Activated T-helper 17 cell treated with anti-CD3 and anti-CD28 coated beads, Interleukin-2, amount 50 U/mL, for 72 hours (primary cell): ENCODE measurements at regions not wholly inside any gene's neighbourhood (a gene's known extent, or its start where the extent isn't known, plus 50 kb on each side); places are given as distances from the start of the nearest gene placed in this dataset.

ENCODE experiments used
- ATAC-seq: fragments of 150-1000 bp; cut with Tn5 transposase; replicated peaks from 2 replicates; pipeline ENCODE4 v1.10.0; 2021; ENCODE audit warnings: mild to moderate bottlenecking, moderate library complexity
- H3K27ac Mint-ChIP-seq: one replicate; pipeline ENCODE4 v1.8.0; 2022; ENCODE audit warnings: mixed read lengths
- H3K27me3 Mint-ChIP-seq: one replicate; pipeline ENCODE4 v1.8.0; 2022; ENCODE audit warnings: mixed read lengths
- H3K36me3 Mint-ChIP-seq: one replicate; pipeline ENCODE4 v1.8.0; 2022; ENCODE audit warnings: low read depth, mild to moderate bottlenecking, mixed read lengths
- H3K4me1 Mint-ChIP-seq: one replicate; pipeline ENCODE4 v1.8.0; 2022; ENCODE audit warnings: mixed read lengths
- H3K4me3 Mint-ChIP-seq: one replicate; pipeline ENCODE4 v1.8.0; 2022; ENCODE audit warnings: mild to moderate bottlenecking, mixed read lengths
- H3K9me3 Mint-ChIP-seq: one replicate; pipeline ENCODE4 v1.8.0; 2022; ENCODE audit warnings: mixed read lengths

- ATAC-seq: no peak
- no peak overlapping the region for H3K27ac Mint-ChIP-seq
- H3K27me3 Mint-ChIP-seq: no peaks in the 10 kb centered on the region
- no peaks in the 10 kb centered on the region for H3K4me1 Mint-ChIP-seq
- no peaks in the 10 kb centered on the region for H3K36me3 Mint-ChIP-seq
- H3K4me3 Mint-ChIP-seq: no peak overlapping the region
- peaks cover 11% of the 10 kb centered on the region for H3K9me3 Mint-ChIP-seq
Measured at GRCh38 chr2:41395692-41396091, 652.1 kb upstream of the PKDCC start.

GRCh38 chr2:41399437-41400087, 648.3 kb upstream of the PKDCC start:
- no peak overlapping the region for H3K27ac Mint-ChIP-seq
- H3K9me3 Mint-ChIP-seq: peaks cover 11% of the 10 kb centered on the region
- no peak for ATAC-seq
- H3K36me3 Mint-ChIP-seq: no peaks in the 10 kb centered on the region
- no peaks in the 10 kb centered on the region for H3K4me1 Mint-ChIP-seq
- H3K4me3 Mint-ChIP-seq: no peak overlapping the region
- no peaks in the 10 kb centered on the region for H3K27me3 Mint-ChIP-seq

- Mint-ChIP-seq H3K27ac (no peak overlapping the region), H3K27me3 (no peaks in the 10 kb centered on the region), H3K36me3 (no peaks in the 10 kb centered on the region), H3K4me1 (no peaks in the 10 kb centered on the region), H3K4me3 (no peak overlapping the region), H3K9me3 (peaks cover 11% of the 10 kb centered on the region)
- no peak for ATAC-seq
Measured at GRCh38 chr2:41400088-41400665, 647.6 kb upstream of the PKDCC start.

- Mint-ChIP-seq H3K4me1 (no peaks in the 10 kb centered on the region), H3K27me3 (peaks cover 5% of the 10 kb centered on the region), H3K9me3 (no peaks in the 10 kb centered on the region), H3K36me3 (no peaks in the 10 kb centered on the region), H3K27ac (no peak overlapping the region), H3K4me3 (no peak overlapping the region)
- no peak for ATAC-seq
Measured at GRCh38 chr2:41405441-41405840, 642.4 kb upstream of the PKDCC start.

- Mint-ChIP-seq H3K4me3 (no peak overlapping the region), H3K36me3 (no peaks in the 10 kb centered on the region), H3K9me3 (no peaks in the 10 kb centered on the region), H3K27ac (no peak overlapping the region), H3K27me3 (peaks cover 5% of the 10 kb centered on the region), H3K4me1 (no peaks in the 10 kb centered on the region)
- no peak for ATAC-seq
Measured at GRCh38 chr2:41409328-41409727, 638.5 kb upstream of the PKDCC start.

GRCh38 chr2:41410011-41410410, 637.8 kb upstream of the PKDCC start:
- peaks cover 5% of the 10 kb centered on the region for H3K27me3 Mint-ChIP-seq
- no peak for ATAC-seq
- no peak overlapping the region for H3K4me3 Mint-ChIP-seq
- H3K27ac Mint-ChIP-seq: no peak overlapping the region
- no peaks in the 10 kb centered on the region for H3K9me3 Mint-ChIP-seq
- no peaks in the 10 kb centered on the region for H3K36me3 Mint-ChIP-seq
- no peaks in the 10 kb centered on the region for H3K4me1 Mint-ChIP-seq

- no peaks in the 10 kb centered on the region for H3K36me3 Mint-ChIP-seq
- no peak for ATAC-seq
- H3K4me3 Mint-ChIP-seq: no peak overlapping the region
- H3K9me3 Mint-ChIP-seq: no peaks in the 10 kb centered on the region
- no peak overlapping the region for H3K27ac Mint-ChIP-seq
- peaks cover under 1% of the 10 kb centered on the region for H3K27me3 Mint-ChIP-seq
- no peaks in the 10 kb centered on the region for H3K4me1 Mint-ChIP-seq
Measured at GRCh38 chr2:41413813-41414485, 633.9 kb upstream of the PKDCC start.

- H3K4me1 Mint-ChIP-seq: no peaks in the 10 kb centered on the region
- H3K27ac Mint-ChIP-seq: no peak overlapping the region
- ATAC-seq: no peak
- no peaks in the 10 kb centered on the region for H3K27me3 Mint-ChIP-seq
- no peaks in the 10 kb centered on the region for H3K9me3 Mint-ChIP-seq
- H3K36me3 Mint-ChIP-seq: no peaks in the 10 kb centered on the region
- H3K4me3 Mint-ChIP-seq: no peak overlapping the region
Measured at GRCh38 chr2:41414486-41415230, 633.2 kb upstream of the PKDCC start.

GRCh38 chr2:41417511-41417910, 630.3 kb upstream of the PKDCC start:
- no peak overlapping the region for H3K4me3 Mint-ChIP-seq
- H3K4me1 Mint-ChIP-seq: no peaks in the 10 kb centered on the region
- H3K27me3 Mint-ChIP-seq: no peaks in the 10 kb centered on the region
- no peak for ATAC-seq
- H3K9me3 Mint-ChIP-seq: no peaks in the 10 kb centered on the region
- H3K36me3 Mint-ChIP-seq: no peaks in the 10 kb centered on the region
- H3K27ac Mint-ChIP-seq: no peak overlapping the region

- H3K27ac Mint-ChIP-seq: no peak overlapping the region
- no peaks in the 10 kb centered on the region for H3K4me1 Mint-ChIP-seq
- H3K27me3 Mint-ChIP-seq: no peaks in the 10 kb centered on the region
- H3K36me3 Mint-ChIP-seq: no peaks in the 10 kb centered on the region
- no peak overlapping the region for H3K4me3 Mint-ChIP-seq
- H3K9me3 Mint-ChIP-seq: peaks cover 5% of the 10 kb centered on the region
- ATAC-seq: no peak
Measured at GRCh38 chr2:41420219-41420618, 627.6 kb upstream of the PKDCC start.

- Mint-ChIP-seq H3K4me1 (no peaks in the 10 kb centered on the region), H3K36me3 (no peaks in the 10 kb centered on the region), H3K9me3 (peaks cover 5% of the 10 kb centered on the region), H3K27me3 (no peaks in the 10 kb centered on the region), H3K27ac (no peak overlapping the region), H3K4me3 (no peak overlapping the region)
- ATAC-seq: no peak
Measured at GRCh38 chr2:41420872-41421271, 626.9 kb upstream of the PKDCC start.

- H3K4me1 Mint-ChIP-seq: no peaks in the 10 kb centered on the region
- no peak overlapping the region for H3K27ac Mint-ChIP-seq
- H3K9me3 Mint-ChIP-seq: no peaks in the 10 kb centered on the region
- no peaks in the 10 kb centered on the region for H3K36me3 Mint-ChIP-seq
- no peak overlapping the region for H3K4me3 Mint-ChIP-seq
- no peaks in the 10 kb centered on the region for H3K27me3 Mint-ChIP-seq
- no peak for ATAC-seq
Measured at GRCh38 chr2:41431756-41432155, 616.1 kb upstream of the PKDCC start.

- H3K27me3 Mint-ChIP-seq: no peaks in the 10 kb centered on the region
- H3K4me3 Mint-ChIP-seq: no peak overlapping the region
- no peaks in the 10 kb centered on the region for H3K36me3 Mint-ChIP-seq
- no peak for ATAC-seq
- H3K9me3 Mint-ChIP-seq: no peaks in the 10 kb centered on the region
- H3K4me1 Mint-ChIP-seq: no peaks in the 10 kb centered on the region
- H3K27ac Mint-ChIP-seq: no peak overlapping the region
Measured at GRCh38 chr2:41432459-41432858, 615.4 kb upstream of the PKDCC start.

- no peak for ATAC-seq
- Mint-ChIP-seq H3K4me1 (no peaks in the 10 kb centered on the region), H3K4me3 (no peak overlapping the region), H3K27ac (no peak overlapping the region), H3K27me3 (no peaks in the 10 kb centered on the region), H3K9me3 (no peaks in the 10 kb centered on the region), H3K36me3 (no peaks in the 10 kb centered on the region)
Measured at GRCh38 chr2:41434991-41435390, 612.8 kb upstream of the PKDCC start.

GRCh38 chr2:41441958-41442357, 605.9 kb upstream of the PKDCC start:
- Mint-ChIP-seq H3K27me3 (no peaks in the 10 kb centered on the region), H3K4me1 (no peaks in the 10 kb centered on the region), H3K9me3 (peaks cover 4% of the 10 kb centered on the region), H3K27ac (no peak overlapping the region), H3K4me3 (no peak overlapping the region), H3K36me3 (no peaks in the 10 kb centered on the region)
- ATAC-seq: no peak
